ENCODE measurements at regions not wholly inside any gene's neighbourhood (a gene's known extent, or its start where the extent isn't known, plus 50 kb on each side); places are given as distances from the start of the nearest gene placed in this dataset.

- no peaks in the 10 kb centered on the region for H3K36me3 ChIP-seq (ENCODE audit: control insufficient read depth in 1 of 2, insufficient read depth in 2 of 2, low read length in 2 of 2)
- no peak for TF ChIP-seq ZBTB33 (IDR thresholded peaks at IDR 0.05; ENCODE audit: extremely low read depth, insufficient replicate concordance, low read length)
- TF ChIP-seq RAD21 (IDR thresholded peaks at IDR 0.05; ENCODE audit: low read depth) = no peak
- no peak for TF ChIP-seq JUND (IDR thresholded peaks at IDR 0.05)
- TF ChIP-seq, protein P1, sequence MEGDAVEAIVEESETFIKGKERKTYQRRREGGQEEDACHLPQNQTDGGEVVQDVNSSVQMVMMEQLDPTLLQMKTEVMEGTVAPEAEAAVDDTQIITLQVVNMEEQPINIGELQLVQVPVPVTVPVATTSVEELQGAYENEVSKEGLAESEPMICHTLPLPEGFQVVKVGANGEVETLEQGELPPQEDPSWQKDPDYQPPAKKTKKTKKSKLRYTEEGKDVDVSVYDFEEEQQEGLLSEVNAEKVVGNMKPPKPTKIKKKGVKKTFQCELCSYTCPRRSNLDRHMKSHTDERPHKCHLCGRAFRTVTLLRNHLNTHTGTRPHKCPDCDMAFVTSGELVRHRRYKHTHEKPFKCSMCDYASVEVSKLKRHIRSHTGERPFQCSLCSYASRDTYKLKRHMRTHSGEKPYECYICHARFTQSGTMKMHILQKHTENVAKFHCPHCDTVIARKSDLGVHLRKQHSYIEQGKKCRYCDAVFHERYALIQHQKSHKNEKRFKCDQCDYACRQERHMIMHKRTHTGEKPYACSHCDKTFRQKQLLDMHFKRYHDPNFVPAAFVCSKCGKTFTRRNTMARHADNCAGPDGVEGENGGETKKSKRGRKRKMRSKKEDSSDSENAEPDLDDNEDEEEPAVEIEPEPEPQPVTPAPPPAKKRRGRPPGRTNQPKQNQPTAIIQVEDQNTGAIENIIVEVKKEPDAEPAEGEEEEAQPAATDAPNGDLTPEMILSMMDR (IDR thresholded peaks at IDR 0.05 in 2 of 3, conservative IDR thresholded peaks at IDR 0.05 in 1 of 3; ENCODE audit: borderline replicate concordance in 1 of 3, insufficient read depth in 1 of 3, low read depth in 2 of 3, low read length in 2 of 3) = no peak
- no peak for TF ChIP-seq REST (IDR thresholded peaks at IDR 0.05; ENCODE audit: low read depth)
- TF ChIP-seq POLR2A (IDR thresholded peaks at IDR 0.05; ENCODE audit: borderline replicate concordance, extremely low read depth, insufficient read depth, insufficient read length) = no peak
- no peak for TF ChIP-seq TCF7L2 (IDR thresholded peaks at IDR 0.05; ENCODE audit: borderline replicate concordance, extremely low read depth, insufficient read depth, insufficient read length)
- TF ChIP-seq SIN3A (IDR thresholded peaks at IDR 0.05; ENCODE audit: low read depth) = no peak
- no peak for ATAC-seq
- H3K79me2 ChIP-seq (ENCODE audit: insufficient read depth, low read length) = no peaks in the 10 kb centered on the region
- H3K27me3 ChIP-seq (ENCODE audit: insufficient read depth, low read length) = no peaks in the 10 kb centered on the region
- no peak overlapping the region for H3K4me2 ChIP-seq (ENCODE audit: low read length)
- no peak for DNase-seq (ENCODE audit: low read depth, low spot score)
- no peak overlapping the region for H3K4me3 ChIP-seq (replicated peaks in 1 of 2; ENCODE audit: low read depth in 1 of 2, low read length in 2 of 2)
- no peaks in the 10 kb centered on the region for H3K9me2 ChIP-seq (ENCODE audit: insufficient read depth)
- ChIA-PET CTCF (interaction anchor here (1.3 kb wide), 1 partner anchor 8 kb away, joined by 6 read pairs; no protein-coding TSS in a partner anchor), RAD21 (ENCODE audit: low non-redundant PET in 1 of 2, low total read pairs in 2 of 2, uncharacterized antibody in 2 of 2, unreplicated experiment in 2 of 2) (no interaction called here), POLR2A (no interaction called here)
- intact Hi-C loops (cut with micrococcal nuclease) = no loop called here
- H3K27ac ChIP-seq (ENCODE audit: low read depth, low read length) = no peak overlapping the region
- H3K4me1 ChIP-seq (ENCODE audit: control insufficient read depth in 1 of 2, insufficient read depth in 2 of 2, low read length in 2 of 2) = peaks cover 0 to 5% of the 10 kb centered on the region in 2 experiments; a peak in 1 of 4 replicates
- H3K9ac ChIP-seq (ENCODE audit: low read length) = no peak overlapping the region
- no peak overlapping the region for H2AFZ ChIP-seq (ENCODE audit: low read depth, low read length, poor library complexity, severe bottlenecking)
- no peaks in the 10 kb centered on the region for H3K9me3 ChIP-seq (ENCODE audit: control insufficient read depth in 1 of 2, insufficient read depth in 1 of 2, low read depth in 1 of 2, low read length in 2 of 2)
- no peaks in the 10 kb centered on the region for H4K20me1 ChIP-seq (ENCODE audit: insufficient read depth)
- BruUV-seq (replicated peaks) = no TSS peak
Measured at GRCh38 chr10:78982726-78983125, 86.0 kb upstream of the ZMIZ1 start.

All from HCT116 (cell line).